OCI-LY1 (cell line): ENCODE measurements at regions not wholly inside any gene's neighbourhood (a gene's known extent, or its start where the extent isn't known, plus 50 kb on each side); places are given as distances from the start of the nearest gene placed in this dataset.

Experiments
- H2AFZ ChIP-seq: fragments of 200-600 bp; sonication (generic), shearing (Covaris generic); 2 replicates; pipeline ENCODE4 v1.6.0; 2014; ENCODE audit warnings: antibody characterized with exemption, mild to moderate bottlenecking, low read length
- H3F3A ChIP-seq: fragments of 200-600 bp; sonication (generic), shearing (Covaris generic); 2 replicates; pipeline ENCODE4 v1.6.0; 2014; ENCODE audit warnings: mild to moderate bottlenecking, antibody characterized with exemption, low read length, moderate library complexity; ENCODE audit not compliant: insufficient read depth
- H3K27ac ChIP-seq: fragments of 200-600 bp; sonication (generic); 2 replicates; pipeline ENCODE4 v1.5.1; 2014; ENCODE audit warnings: low read length, mixed run types, mild to moderate bottlenecking, low read depth; ENCODE audit not compliant: poor library complexity, severe bottlenecking
- H3K27me3 ChIP-seq: fragments of 200-600 bp; sonication (generic); 2 replicates; pipeline ENCODE4 v1.6.0; 2014; ENCODE audit warnings: antibody characterized with exemption, mild to moderate bottlenecking, low read length, moderate library complexity; ENCODE audit not compliant: insufficient read depth
- H3K36me3 ChIP-seq: fragments of 200-600 bp; sonication (generic); 2 replicates; pipeline ENCODE4 v1.6.1; 2014; ENCODE audit warnings: mild to moderate bottlenecking, antibody characterized with exemption, low read length, moderate library complexity, mixed read lengths; ENCODE audit not compliant: insufficient read depth
- H3K4me1 ChIP-seq: fragments of 200-600 bp; sonication (generic); 2 replicates; pipeline ENCODE4 v1.5.1; 2014; ENCODE audit warnings: mild to moderate bottlenecking, low read length, moderate library complexity; ENCODE audit not compliant: insufficient read depth, severe bottlenecking
- H3K4me2 ChIP-seq: fragments of 200-600 bp; sonication (generic), shearing (Covaris generic); 2 replicates; pipeline ENCODE4 v1.6.1; 2014; ENCODE audit warnings: low read length
- H3K4me3 ChIP-seq: fragments of 200-600 bp; sonication (generic); 2 replicates; pipeline ENCODE4 v1.5.1; 2014; ENCODE audit warnings: low read length, low read depth, mild to moderate bottlenecking, mixed read lengths; ENCODE audit not compliant: poor library complexity, severe bottlenecking
- H3K79me2 ChIP-seq: fragments of 200-600 bp; shearing (Covaris generic); 2 replicates; pipeline ENCODE4 v1.6.1; 2016; ENCODE audit warnings: mixed run types, low read length, mixed read lengths; ENCODE audit not compliant: insufficient read depth
- H3K9ac ChIP-seq: fragments of 200-600 bp; sonication (generic), shearing (Covaris generic); 2 replicates; pipeline ENCODE4 v1.6.1; 2014; ENCODE audit warnings: mild to moderate bottlenecking, low read length, mixed read lengths
- H3K9me2 ChIP-seq: fragments of 200-600 bp; sonication (generic), shearing (Covaris generic); 2 replicates; pipeline ENCODE4 v1.6.1; 2014; ENCODE audit warnings: low read depth, mild to moderate bottlenecking, low read length, mixed read lengths
- H3K9me3 ChIP-seq: fragments of 200-600 bp; shearing (Covaris generic); 2 replicates; pipeline ENCODE4 v1.6.1; 2014; ENCODE audit warnings: low read length, mixed read lengths
- H4K20me1 ChIP-seq: fragments of 200-600 bp; sonication (generic), shearing (Covaris generic); 2 replicates; pipeline ENCODE4 v1.6.0; 2016; ENCODE audit warnings: mild to moderate bottlenecking, low read length; ENCODE audit not compliant: insufficient read depth
- EZH2 ChIP-seq: fragments of 200-600 bp; sonication (generic), shearing (Covaris generic); IDR thresholded peaks from 2 replicates; pipeline ENCODE4 v1.8.0; 2017; ENCODE audit warnings: borderline replicate concordance, mixed run types, mild to moderate bottlenecking, antibody characterized with exemption, low read length, moderate library complexity, mixed read lengths
- TF ChIP-seq, protein P1 (sequence below): fragments of 200-600 bp; sonication (generic), shearing (Covaris generic); IDR thresholded peaks from 2 replicates; pipeline ENCODE4 v1.5.1; 2017; ENCODE audit warnings: mild to moderate bottlenecking, antibody characterized with exemption, low read length, moderate library complexity, mixed read lengths

DNA sequence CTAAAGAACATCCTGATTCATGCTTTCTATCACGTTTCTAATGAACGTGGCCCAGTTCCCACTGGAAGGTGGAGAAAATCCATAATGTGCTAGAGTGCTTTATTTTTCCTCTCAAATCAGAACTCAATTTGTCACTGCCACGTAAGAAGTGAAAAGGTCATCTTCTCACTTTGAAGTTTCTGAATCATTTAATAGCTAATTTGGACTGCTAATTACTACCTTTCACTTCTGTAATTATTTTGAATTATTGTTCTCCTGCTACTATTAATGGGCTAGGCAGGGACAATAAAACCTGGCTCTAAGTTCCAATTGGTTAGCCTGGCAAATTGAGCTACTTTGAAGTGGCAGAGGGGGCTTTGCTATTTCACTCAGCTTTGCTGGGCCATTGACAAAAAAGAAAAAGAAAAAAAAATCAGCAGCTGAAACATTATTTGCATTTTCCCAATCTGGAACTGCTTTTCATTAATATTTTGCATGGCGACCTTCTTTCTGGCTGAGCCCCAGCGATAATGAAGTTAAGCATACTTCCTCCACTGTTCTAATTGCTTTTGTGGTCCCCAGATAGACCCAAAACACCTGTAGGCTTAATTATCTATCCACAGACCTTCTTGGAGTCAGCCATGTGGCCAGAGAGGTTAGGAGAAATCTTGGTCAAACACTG lies 264.2 kb downstream of the SEC23IP start:
- no peak overlapping the region for H3K4me2 ChIP-seq
- H4K20me1 ChIP-seq, result no peaks in the 10 kb centered on the region
- no peak for TF ChIP-seq EZH2
- TF ChIP-seq, protein P1, sequence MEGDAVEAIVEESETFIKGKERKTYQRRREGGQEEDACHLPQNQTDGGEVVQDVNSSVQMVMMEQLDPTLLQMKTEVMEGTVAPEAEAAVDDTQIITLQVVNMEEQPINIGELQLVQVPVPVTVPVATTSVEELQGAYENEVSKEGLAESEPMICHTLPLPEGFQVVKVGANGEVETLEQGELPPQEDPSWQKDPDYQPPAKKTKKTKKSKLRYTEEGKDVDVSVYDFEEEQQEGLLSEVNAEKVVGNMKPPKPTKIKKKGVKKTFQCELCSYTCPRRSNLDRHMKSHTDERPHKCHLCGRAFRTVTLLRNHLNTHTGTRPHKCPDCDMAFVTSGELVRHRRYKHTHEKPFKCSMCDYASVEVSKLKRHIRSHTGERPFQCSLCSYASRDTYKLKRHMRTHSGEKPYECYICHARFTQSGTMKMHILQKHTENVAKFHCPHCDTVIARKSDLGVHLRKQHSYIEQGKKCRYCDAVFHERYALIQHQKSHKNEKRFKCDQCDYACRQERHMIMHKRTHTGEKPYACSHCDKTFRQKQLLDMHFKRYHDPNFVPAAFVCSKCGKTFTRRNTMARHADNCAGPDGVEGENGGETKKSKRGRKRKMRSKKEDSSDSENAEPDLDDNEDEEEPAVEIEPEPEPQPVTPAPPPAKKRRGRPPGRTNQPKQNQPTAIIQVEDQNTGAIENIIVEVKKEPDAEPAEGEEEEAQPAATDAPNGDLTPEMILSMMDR, result no peak

DNA sequence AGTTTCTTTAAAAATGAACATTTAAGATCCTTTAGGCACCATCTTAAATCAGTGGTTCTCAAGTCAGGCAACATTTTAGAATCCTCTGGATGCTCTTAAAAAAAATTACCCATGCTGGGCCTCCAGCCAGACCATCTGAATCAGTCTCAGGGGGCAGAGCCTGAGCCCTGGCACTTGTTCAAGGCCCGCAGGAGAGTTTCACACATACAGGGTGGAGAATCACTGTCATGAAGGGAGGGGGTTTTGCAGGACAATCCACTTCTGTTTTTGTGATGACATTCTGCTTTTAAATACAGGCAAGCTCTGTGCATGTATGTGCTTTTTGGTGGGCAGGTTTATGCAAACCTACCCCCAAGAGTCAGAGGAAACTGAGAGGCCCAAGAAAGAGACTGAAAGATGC lies 268.6 kb downstream of the SEC23IP start:
- Histone ChIP-seq H3K9me2 (no peaks in the 10 kb centered on the region), H3K4me1 (no peaks in the 10 kb centered on the region), H3K27me3 (no peaks in the 10 kb centered on the region), H3K4me3 (no peak overlapping the region), H3K79me2 (no peaks in the 10 kb centered on the region), H3K9me3 (no peaks in the 10 kb centered on the region), H3K9ac (no peak overlapping the region), H3K27ac (no peak overlapping the region), H2AFZ (no peak overlapping the region), H3K4me2 (no peak overlapping the region), H3K36me3 (no peaks in the 10 kb centered on the region), H3F3A (no peaks in the 10 kb centered on the region), H4K20me1 (no peaks in the 10 kb centered on the region)
- TF ChIP-seq, protein P1, result no peak
- TF ChIP-seq EZH2, result no peak

More for the DNA sequence above, 264.2 kb downstream of the SEC23IP start:
- Histone ChIP-seq H3K4me1 (no peaks in the 10 kb centered on the region), H3K9me3 (no peaks in the 10 kb centered on the region), H3K36me3 (no peaks in the 10 kb centered on the region), H3K27me3 (no peaks in the 10 kb centered on the region), H3K4me3 (no peak overlapping the region), H2AFZ (no peak overlapping the region), H3K27ac (no peak overlapping the region), H3K9ac (no peak overlapping the region), H3K9me2 (no peaks in the 10 kb centered on the region), H3K79me2 (no peaks in the 10 kb centered on the region), H3F3A (no peaks in the 10 kb centered on the region)

DNA sequence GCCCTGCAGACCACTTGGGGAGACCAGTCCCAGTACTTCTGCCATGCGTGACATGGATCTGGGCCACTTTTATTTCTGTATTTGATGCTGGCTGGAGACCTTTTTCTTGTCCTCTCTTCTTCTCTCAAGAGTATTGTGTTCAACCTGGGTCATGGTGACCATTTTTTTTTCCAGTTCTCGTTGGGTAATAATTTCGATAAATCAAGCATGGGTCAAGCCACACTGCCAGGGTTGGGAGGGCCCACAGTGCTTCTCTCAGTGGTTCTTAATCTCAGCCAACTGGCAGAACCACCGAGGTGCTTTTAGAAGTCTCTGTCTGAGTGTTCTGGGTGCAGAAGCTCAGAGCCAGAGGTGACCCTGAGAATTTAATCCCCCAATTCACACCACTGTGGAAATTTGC lies 269.9 kb downstream of the SEC23IP start:
- Histone ChIP-seq H3K27me3 (no peaks in the 10 kb centered on the region), H3K9me2 (no peaks in the 10 kb centered on the region), H3K4me1 (no peaks in the 10 kb centered on the region), H4K20me1 (no peaks in the 10 kb centered on the region), H3F3A (no peaks in the 10 kb centered on the region), H3K36me3 (no peaks in the 10 kb centered on the region), H3K27ac (no peak overlapping the region), H3K4me3 (no peak overlapping the region), H3K9me3 (no peaks in the 10 kb centered on the region), H3K79me2 (no peaks in the 10 kb centered on the region), H3K9ac (no peak overlapping the region), H3K4me2 (no peak overlapping the region), H2AFZ (no peak overlapping the region)
- no peak for TF ChIP-seq EZH2

DNA sequence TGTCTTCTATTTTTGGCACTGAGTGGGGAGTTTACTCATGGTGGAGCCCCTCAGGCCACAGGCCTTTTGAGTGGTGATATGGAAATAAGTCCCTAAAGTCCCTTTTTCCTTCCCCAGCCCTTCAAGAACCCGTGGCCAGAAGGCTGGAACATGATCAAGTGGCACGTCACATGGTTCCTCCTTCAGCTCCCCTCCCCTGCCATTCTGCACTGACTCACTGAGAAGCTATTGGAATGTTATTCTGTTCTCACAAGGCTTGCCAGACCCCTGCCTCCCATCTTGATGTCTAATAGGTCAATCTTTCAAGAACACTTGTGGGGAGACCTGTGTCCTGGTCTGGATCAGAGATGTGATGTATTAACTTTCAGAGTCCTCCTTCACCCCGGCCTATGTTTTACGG lies 279.8 kb downstream of the SEC23IP start:
- no peaks in the 10 kb centered on the region for H3K4me1 ChIP-seq
- H3K9ac ChIP-seq, result no peak overlapping the region
- no peaks in the 10 kb centered on the region for H3F3A ChIP-seq
- H3K36me3 ChIP-seq, result no peaks in the 10 kb centered on the region
- no peak overlapping the region for H3K4me2 ChIP-seq
- H2AFZ ChIP-seq, result no peak overlapping the region
- H3K9me3 ChIP-seq, result no peaks in the 10 kb centered on the region
- no peak overlapping the region for H3K4me3 ChIP-seq
- H3K9me2 ChIP-seq, result no peaks in the 10 kb centered on the region
- no peaks in the 10 kb centered on the region for H4K20me1 ChIP-seq
- TF ChIP-seq, protein P1, result no peak
- no peak for TF ChIP-seq EZH2
- no peaks in the 10 kb centered on the region for H3K27me3 ChIP-seq
- H3K27ac ChIP-seq, result no peak overlapping the region
- no peaks in the 10 kb centered on the region for H3K79me2 ChIP-seq
